GM19452 (cell line): ENCODE measurements at regions not wholly inside any gene's neighbourhood (a gene's known extent, or its start where the extent isn't known, plus 50 kb on each side); places are given as distances from the start of the nearest gene placed in this dataset.

Experiments used
- ATAC-seq: cut with Tn5 transposase; IDR thresholded peaks from one replicate; pipeline ENCODE4 v1.9.1; 2021; ENCODE audit not compliant: unreplicated experiment

DNA sequence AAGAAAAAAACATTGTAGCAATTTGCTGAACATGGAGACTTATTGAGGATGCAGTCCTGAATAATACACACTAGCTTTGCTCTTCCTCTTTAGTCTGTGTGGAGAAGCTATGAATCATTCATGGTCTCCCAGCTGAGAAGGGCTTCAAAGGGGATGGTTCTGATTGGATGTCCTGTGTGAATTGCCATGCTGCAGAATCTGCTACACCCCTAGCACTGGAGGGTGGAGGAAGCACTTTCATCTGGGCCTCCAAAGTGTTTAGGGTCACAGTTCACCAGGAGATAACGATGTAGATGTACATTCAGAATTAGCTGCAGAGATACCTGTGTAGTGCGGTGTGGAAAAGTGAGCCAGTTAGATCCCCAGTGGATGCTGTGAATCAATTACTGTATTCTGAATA, 321.1 kb upstream of the EDNRB start:
- no peak for ATAC-seq

DNA sequence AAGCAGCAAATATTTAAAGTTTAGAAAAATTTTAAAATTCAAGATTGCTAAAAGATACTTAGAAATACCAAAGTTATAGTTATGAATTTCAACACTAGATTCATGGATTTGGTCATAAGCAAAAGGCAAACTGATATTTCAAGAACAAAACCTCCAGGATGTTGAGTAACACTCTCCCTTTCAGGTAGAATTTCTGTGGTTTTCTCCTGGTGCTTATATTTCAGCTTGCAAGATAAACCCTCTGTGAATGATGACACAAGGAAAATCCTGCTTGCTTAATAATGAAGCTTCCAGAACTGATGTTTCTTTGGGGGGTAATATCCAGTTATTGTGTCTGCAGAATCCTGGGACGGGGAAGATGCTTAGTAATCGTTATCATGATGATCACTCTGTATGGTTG, 320.3 kb upstream of the EDNRB start:
- ATAC-seq = no peak

DNA sequence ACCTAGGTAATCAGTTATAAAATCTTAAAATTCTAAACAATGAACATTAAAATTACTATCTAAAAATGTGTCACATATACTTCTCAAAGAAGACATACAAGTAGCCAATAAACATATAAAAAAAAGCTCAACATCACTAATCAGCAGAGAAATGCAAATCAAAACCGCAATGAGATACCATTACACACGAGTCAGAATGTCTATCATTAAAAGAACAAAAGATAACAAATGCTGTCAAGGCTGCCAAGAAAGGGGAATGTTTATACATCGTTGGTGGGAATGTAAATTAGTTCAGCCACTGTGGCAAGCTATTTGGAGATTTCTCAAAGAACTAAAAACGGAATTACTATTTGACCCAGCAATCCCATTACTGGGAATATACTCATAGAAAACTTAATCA, 310.3 kb upstream of the EDNRB start:
- no peak for ATAC-seq

DNA sequence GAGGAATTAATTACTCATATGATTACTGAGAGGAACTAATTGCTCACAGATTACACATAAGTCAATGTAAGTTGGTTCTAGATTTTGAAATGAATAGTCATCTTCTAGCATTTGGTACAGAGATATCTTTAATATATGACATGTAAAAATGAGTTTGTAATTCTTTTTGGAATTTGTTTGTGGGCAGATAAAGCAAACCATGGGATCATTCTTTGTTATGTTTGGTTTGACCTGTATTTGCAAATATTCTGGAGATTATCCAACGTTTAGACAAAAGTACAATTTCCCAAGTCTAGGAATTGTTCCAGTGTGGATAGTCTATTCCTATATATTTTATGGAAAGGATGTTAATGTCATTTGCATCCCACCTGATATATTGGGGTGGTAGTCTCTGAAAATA, 309.6 kb upstream of the EDNRB start:
- ATAC-seq = no peak

DNA sequence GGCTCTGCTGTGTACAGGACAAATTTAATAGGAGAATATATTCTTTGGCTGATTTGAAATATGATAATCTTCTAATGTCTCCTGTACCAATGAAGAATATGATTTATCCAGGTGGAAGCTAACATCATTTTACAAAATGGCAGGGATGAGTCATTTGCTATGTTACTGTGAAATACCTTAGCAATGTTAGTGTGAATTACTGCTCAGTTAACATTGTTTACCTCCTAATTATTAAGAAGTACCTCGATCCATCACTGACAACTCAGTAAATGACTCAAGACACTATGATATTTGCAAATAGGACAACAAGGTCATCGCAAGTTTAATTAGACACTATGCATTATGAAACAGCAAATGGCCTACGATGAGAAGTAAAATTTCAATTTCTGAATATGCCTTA, 309.1 kb upstream of the EDNRB start:
- ATAC-seq = no peak

DNA sequence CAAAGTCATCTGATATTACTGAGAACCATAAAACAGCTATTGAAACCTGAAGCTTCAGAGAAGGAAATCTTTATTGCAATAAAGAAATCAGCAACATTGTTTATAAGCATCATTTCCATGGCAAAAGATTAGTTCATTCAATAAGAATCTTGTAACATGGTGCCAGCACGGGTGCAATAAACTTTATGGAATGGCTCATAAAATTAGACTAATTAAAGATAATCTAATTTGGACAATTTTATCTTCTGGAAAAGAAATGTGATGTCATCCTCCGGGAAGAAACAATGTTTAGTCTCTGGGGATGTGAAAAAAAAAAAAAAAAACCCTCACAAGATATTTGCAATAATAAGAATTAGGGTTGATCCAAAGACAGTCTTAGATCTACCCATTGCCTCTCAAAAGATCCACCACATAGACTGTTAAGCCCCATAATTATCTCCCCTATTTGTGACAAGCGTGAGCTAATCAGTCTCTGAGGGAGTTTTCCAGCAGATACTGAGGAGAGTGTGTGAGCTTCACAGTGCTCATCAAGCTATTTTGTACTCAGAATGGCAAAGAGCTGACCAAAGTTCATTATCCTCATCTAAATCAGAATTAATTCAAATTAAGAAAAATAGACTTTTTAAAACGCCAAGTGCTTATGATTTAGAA, 297.0 kb upstream of the EDNRB start:
- ATAC-seq = no peak

DNA sequence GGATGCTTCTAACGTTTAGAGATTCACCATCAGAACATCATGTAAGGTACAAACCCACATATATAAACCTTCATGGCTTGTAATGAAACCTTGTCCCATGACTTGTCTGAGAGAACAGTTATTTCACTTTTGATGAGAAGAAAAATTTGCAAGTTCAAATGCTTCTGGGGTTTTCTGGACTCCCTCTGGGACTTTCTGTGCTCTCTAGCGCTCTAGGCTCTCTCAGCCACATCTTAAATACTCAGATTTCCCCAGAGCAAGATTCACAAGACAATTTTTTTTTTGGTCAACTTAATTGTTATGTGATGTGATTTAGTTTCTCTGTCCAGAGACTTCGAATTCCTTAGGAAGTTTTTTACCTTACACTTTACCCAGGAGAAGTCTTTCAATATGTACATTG, 282.8 kb upstream of the EDNRB start:
- no peak for ATAC-seq

DNA sequence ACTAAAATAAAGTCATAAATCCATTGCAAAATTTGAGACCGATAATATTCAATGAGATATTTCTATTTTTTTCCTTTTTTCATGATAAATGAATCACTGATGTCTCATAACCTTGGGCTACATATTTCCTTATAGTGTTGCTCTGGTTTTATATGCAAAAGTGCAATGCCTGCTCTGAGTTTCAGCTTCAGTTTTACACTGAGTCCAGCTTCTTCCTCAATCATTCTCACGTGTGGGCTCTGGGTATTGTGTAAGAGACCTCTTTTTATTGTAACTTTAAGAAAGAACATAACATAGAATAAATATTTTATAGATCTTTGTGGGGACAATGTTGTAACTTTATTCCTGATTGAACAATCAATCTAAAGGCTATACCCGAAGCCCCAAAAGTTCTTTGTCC, 280.2 kb upstream of the EDNRB start:
- ATAC-seq = no peak

DNA sequence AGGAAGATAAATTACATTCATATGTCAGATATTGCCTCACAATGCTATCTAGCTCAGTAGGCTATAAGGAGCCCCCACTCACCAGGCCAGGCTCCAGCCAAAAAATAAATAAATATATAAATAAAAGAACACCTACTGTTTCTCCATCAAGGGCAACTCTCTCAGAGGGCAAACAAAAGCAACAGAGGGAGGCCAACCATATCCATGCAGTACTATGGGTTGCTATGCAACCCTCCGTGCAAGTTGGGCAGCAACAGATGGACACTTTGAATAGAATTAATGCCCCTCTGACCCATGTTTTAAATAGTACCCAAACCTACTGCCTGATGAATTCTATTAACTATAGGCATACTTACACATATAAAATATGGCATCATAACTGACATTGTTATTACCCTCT, 279.8 kb upstream of the EDNRB start:
- ATAC-seq = no peak

DNA sequence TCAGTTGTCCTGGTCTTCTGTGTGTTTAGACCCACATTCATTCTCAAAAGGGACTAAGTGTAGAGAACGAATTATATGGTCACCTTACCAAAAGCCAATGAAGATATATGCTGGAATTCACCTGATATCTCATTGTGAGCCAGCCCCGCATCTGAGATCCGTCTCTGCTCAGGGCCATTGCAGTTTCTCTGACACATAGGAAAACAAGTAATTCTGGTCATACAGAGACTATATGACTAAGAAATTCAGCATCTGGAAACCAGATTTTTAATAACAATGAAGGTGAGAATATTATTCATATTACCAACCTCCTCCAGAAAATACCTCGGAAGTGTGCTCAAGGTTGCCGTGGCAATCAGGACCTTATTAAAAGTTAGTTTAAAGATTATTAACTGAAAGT, 278.6 kb upstream of the EDNRB start:
- no peak for ATAC-seq

DNA sequence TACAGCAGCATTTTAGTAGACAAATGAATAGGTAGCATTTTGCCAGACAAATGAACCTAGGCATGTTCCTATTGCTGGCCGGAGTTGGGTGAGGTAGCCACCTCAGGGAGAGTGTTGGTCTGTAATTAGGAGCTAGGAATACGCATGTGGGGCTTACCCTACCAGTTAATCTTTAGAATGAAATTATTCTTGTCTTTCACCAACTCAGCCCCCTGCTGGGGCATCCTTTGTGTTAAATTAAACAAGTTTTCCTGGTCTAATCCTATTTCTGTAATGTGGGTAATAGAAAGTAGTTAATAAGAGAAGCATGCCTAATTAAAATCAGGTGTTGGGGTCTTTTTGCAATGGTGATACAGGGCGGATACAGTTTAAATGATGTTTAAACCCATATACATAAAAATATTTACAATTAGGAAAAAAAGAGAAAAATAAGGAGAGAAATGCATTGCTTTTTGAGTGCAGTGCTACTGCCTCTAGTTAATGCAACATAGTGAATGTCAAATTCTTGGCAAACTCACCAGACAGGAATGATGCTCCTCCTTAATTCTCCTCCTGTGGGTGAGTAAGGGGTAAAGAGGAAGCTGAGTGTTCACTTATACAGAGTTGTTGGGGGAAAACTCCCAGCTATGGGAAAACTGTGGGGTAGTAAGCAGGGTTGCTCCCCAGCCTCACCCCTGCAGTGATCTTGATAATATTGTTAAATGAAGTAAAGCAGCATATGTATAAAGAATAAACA, 276.4 kb upstream of the EDNRB start:
- ATAC-seq = no peak

DNA sequence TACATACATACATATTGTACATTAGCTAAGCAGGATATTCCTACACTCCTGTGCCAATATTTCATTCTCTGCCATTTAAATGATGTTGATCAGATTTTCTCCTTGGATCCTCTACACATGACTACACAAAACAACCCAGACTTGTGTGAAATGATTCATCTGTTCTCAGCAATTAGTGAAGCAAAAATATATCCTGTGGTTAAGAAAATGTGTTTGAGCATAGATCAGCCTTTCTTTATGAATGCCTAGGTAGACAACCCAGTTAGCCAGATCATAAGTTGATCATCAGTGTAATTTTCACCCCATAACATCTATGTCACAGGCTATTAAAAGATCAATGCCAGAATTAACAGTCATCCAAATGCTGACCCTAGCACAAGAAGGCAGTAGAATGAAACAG, 275.2 kb upstream of the EDNRB start:
- peak; percentile 46 for ATAC-seq

DNA sequence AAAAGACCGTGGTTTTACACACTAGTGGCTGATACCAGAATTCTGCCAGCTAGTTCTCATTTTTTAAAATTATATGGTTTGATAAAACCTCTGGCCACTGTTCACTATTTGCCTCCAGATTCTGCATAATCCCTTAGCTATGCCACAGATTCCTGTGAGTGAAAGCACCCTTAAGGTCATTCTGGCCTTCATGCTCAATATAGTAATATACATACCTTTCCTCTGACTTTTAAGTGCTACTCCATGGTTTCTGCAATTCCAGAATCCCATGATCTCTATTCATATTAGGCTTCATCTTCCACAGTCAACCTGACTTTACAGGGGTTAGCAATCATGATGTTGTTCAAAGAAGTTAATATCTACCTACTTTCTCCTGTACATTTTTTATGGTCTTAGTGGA, 274.1 kb upstream of the EDNRB start:
- ATAC-seq = no peak

DNA sequence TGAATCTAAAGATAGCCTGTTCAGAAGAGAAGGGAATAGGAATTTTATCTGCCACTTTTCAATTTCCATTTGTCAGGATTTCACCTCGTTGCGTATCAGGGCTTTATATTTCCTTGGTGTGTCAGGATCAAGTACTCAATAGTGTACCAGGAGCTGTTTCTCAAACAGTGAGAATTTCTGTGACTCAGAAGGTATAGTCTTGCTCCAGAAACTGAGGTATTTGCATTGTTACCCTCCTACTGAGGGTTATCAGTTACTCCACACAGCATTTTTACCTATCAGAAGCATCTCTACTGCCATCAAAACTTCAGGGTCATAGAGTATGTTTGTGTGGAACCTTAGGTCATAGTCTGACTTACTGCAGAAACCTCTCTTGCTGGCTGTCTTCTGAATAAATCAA, 271.7 kb upstream of the EDNRB start:
- ATAC-seq = no peak

DNA sequence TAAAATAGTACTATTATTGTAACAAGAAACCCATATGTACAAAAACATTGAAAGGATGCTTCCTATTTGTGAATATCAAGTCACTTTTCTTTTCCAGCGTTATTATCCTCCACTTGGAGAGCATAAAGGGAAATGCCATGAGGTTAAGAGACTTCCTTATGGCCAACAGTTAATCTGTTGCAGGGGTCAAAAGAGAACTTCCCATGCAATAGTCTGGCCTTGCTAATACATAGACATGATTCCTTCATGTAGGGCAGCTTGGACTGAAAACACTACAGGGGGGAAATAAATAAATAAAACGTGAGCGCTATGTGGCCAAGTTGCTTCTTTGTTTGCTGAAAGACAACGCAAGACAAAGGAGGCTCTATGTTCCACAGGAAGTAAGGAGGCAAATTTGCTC, 269.1 kb upstream of the EDNRB start:
- ATAC-seq = no peak

DNA sequence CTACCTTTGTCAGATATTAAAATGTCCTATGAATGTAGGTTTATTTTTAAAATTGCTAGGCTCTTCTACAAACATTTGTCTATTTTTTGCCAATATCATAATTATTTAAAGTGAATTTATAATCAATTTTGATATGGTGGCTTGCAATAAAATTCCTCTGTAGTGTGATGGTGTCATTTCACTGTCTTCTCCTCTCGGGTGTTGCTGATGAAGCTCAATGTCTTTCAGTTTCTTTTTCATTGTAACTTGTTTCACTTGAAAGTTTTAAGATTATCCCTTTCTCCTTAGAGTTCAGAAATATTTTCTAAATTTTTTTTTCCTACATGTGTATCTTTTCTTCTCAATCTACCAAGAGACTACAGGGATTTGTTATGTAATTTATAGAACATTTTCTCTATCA, 267.1 kb upstream of the EDNRB start:
- ATAC-seq = peak; percentile 54

DNA sequence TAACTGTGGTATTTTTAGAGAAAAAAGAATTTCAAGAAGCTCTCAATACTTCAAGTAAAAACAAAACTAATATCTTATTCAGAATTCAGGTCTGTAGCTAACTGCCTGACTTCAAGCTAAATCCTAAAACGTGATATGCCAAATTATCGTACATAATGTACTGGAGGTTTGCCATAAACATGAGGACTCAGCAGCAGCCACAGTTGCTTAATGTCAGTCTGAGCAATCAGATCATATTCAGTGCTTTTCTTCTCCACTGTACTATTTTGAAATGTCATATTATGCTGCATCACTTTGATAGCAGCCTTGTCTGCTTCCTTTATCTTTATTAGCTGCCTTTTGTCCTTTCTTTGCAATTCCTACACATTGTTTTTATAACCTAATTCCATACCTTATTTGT, 265.1 kb upstream of the EDNRB start:
- no peak for ATAC-seq

DNA sequence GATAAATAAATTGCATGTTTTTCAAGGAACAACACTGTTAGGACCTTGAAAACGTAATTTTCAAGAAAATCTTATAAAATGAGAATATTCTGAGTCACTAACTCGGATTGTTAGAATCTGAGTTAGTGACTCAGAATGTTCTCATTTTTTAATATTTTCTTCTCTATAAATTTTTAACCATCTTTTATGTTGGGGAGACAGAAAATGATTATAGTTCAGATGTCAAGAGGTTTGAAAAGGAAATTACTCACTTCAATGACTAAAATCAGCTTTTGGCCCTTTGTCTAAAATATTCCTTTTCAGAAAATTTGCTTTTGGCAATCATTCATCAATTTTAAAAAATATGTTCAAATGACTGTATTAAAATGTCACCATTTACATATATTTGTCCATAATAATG, 264.2 kb upstream of the EDNRB start:
- ATAC-seq = no peak

DNA sequence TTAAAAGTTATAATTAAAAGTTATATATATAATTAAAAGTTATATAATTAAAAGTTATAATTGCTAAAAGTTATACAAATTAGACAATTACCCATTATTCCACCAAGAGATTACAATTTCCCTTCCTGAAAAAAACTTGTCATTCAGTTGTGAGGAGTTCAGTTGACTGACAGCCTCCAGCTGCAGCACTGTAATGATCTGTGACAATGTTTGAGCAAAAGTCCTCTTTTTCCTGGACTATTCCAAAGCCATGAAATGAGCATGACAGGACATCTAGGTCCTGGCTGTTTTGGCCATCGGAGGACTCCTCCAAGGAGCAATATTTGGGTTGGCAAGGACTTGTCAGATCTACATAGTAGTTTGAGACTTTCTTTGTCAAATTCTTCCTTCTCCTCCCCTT, 258.7 kb upstream of the EDNRB start:
- ATAC-seq = no peak

DNA sequence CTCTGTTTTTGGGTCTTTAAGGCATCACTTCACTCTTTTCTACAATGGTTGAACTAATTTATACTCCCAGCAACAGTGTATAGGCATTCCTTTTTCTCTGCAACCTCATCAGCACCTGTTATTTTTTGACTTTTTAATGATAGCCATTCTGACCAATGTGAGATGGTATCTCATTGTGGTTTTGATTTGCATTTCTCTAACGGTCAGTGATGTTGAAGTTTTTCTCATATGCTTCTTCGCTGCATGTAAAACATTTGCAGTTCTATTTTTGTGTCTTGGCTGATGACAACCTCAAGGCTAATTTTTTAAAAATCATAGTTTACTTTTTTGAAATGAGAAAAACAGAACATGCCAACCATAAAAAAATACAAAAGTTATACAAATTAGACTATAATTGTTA, 258.2 kb upstream of the EDNRB start:
- no peak for ATAC-seq

DNA sequence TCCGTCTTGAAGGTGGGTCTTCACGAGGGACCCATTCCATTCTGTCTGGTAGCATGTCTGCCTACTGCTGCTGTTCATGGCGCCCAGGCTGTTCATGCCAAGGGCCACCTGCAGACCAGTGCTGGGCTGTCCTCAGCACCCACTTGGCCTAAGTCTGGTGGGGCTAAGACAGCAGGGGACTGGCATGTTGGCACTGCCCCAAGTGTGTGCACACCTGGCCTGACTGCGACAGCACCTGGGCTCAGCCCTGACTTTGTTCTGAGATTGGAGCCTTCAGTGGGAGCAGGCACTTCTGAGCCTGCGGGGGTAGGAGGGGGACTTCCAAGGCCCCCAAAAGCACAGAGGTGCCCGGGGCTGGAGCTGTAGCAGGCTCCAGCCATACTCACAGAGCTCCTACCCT, 250.8 kb upstream of the EDNRB start:
- ATAC-seq = no peak

DNA sequence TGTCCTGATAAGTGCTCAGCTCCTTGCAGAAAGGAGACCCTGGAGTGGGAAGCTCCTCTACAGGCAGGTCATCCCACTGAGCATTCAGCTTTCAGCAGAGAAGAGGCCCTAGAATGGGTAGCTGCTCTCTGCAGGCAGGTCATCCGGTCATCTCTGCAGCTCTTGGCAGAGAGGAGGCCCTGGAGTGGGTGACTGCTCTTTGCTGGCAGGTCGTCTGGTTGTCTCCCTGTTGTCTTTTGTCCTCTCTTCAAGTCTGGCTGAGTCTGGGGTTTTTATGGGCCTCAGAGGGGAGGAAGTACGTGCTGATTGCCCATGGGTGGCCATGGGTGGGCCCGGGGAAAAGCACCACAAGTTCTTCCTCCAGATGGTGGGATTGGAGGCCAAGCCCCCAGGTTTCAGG, 250.3 kb upstream of the EDNRB start:
- no peak for ATAC-seq

DNA sequence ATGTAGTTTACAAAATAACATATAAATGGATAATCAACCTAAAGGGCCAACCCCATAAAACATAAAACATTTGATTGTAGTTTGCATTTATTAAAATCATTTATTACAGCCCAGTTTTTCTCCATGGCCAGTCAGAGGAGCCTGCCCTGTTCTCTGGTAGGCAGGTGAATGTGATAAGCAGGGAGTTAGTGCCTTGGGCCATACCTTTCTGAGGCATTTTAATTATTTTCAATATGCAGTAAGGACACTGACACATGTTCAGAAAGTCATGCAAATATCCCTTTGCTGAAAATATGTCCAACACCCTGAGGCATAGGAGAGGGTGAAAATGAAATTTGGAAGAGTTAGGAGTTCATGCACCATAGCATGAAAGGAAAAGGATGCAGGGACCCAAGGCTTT, 242.6 kb upstream of the EDNRB start:
- no peak for ATAC-seq
